HAP-1 (cell line): ENCODE measurements at regions not wholly inside any gene's neighbourhood (a gene's known extent, or its start where the extent isn't known, plus 50 kb on each side); places are given as distances from the start of the nearest gene placed in this dataset.

ENCODE experiments used
- DNase-seq, 2 experiments: peaks; one replicate each; pipeline ENCODE4 v3.0.0-alpha.2; 2016 to 2020; ENCODE audit warnings: low spot score in 2 of 2
- H3K27me3 ChIP-seq: fragments of 250-450 bp; sonication (Bioruptor Pico); 2 replicates; pipeline ENCODE4 v1.5.1; 2020; ENCODE audit warnings: low read depth, mild to moderate bottlenecking, moderate library complexity
- H3K36me3 ChIP-seq: fragments of 250-450 bp; sonication (Bioruptor Pico); replicated peaks from 2 replicates; pipeline ENCODE4 v1.5.1; 2020; ENCODE audit warnings: mild to moderate bottlenecking
- H3K4me1 ChIP-seq: fragments of 250-450 bp; sonication (Bioruptor Pico); 2 replicates; pipeline ENCODE4 v1.5.1; 2020; ENCODE audit warnings: mild to moderate bottlenecking
- H3K4me3 ChIP-seq: fragments of 250-450 bp; sonication (Bioruptor Pico); 2 replicates; pipeline ENCODE4 v1.5.1; 2020; ENCODE audit warnings: mild to moderate bottlenecking, moderate library complexity
- H3K9me3 ChIP-seq: fragments of 250-450 bp; sonication (Bioruptor Pico); 2 replicates; pipeline ENCODE4 v1.5.1; 2020; ENCODE audit warnings: mild to moderate bottlenecking, moderate library complexity
- in situ Hi-C: fragments of 300-500 bp; cut with MboI; formaldehyde crosslinking; loops from 3 replicates; pipeline ENCODE4 v1.14.3; 2020; ENCODE audit warnings: low sequenced_read_pairs, inconsistent platforms, mixed read lengths

DNA sequence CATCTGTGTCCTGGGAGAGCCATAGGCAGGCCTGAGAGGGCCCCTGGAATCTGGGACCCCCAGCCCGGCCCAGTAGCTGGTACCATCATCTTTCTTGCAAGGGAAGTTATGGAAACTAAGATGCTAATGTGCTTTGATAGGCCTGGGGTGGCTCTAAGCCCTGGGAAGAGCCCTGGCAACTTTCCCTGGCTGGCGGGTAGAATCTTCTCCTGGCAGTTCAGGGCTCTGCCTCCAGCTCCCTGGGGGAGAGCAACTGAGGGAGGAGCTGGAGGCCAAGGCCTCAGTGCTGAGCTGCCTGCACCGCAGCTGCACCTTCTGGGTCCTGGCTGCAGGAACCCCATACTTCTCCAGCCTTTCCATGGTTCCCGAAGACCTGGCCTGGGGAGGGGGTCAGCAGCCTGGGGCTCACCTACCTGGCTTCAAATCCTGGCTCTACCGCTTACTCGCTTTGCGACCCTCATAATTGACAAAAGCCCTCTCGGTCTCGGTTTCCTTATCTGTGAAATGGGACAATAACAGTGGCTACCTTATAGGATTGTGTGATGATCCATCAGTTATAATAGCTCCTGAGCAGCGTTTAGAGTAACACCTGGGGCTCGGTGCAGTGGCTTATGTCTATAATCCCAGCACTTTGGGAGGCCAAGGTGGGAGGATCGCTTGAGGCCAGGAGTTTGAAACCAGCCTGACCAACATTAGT is 333.7 kb downstream of the SEC14L1 start:
- in situ Hi-C loops, result no loop called here
- Histone ChIP-seq H3K36me3 (no peaks in the 10 kb centered on the region), H3K4me3 (no peak overlapping the region), H3K27me3 (no peaks in the 10 kb centered on the region), H3K4me1 (peaks cover 26% of the 10 kb centered on the region), H3K9me3 (no peaks in the 10 kb centered on the region)
- no peak for DNase-seq

DNA sequence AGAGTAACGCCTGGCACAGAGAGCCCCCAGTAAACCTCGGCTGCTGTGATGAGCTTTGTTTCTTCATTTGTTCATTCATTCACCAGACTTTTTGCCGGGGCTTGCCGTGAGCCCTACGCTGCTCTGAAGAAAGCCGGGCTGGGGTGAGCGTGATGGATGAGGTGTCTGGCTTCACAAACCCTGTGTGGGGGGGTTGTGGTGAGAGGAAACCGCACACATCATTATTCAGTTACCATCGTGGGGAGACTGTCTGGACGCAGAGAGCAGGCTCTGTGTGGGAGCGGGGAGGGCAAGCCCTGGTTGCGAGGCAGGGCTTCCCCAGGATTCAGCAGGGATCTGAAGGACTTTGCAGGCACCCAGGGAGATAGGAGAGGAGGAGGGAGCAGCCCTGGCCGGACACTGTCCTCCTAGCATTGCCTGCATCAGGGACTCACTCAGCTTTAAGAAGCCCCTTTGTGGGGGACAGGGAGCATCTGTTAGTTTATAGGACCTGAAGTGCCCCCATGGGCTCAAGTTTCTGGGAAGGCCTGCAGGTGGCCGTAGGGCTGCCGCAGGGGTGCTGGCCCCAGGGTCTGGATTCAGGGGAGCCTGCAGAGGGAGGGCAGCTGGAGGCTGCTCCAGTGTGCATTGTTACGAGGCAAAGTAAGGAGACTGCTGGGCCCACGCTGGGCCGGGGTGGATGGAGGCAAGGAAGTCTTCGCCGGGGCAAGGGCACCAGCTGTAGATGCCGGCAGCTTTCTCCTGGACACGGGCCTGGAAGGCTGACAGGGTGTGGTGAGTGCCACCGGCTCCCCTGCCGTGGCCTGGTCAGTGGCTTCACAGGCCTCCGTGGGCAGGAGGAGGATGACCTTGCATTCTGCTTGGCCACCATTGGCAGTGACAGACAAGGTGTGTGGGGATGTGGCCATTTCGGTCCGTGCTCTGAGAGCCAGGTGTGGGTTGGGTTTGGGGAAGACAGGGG is 334.5 kb downstream of the SEC14L1 start:
- H3K9me3 ChIP-seq, result no peaks in the 10 kb centered on the region
- no peaks in the 10 kb centered on the region for H3K27me3 ChIP-seq
- H3K4me3 ChIP-seq, result no peak overlapping the region
- DNase-seq, result no peak
- peaks cover 26% of the 10 kb centered on the region for H3K4me1 ChIP-seq
- in situ Hi-C loops, result no loop called here
- no peaks in the 10 kb centered on the region for H3K36me3 ChIP-seq

DNA sequence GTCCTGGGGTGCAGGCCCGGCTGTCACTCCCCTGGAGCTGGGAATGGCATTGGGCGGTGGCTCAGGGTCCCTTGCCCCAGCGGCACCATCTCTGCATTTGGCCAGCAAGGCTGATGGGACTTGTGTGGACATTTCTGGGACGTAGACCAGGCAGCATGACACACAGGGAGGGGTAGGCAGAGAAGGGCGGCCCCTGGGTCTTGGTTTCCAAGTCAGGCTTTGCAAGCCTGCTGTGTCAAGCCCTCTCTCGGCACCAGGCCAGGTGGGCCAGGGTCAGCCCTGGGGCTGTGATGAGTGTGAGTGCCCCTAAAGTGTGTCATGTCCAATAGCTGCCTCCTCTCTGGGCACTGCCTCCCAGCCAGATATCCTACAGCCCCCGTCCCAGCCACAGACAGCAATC is 335.2 kb downstream of the SEC14L1 start:
- peaks cover 21% of the 10 kb centered on the region for H3K4me1 ChIP-seq

DNA sequence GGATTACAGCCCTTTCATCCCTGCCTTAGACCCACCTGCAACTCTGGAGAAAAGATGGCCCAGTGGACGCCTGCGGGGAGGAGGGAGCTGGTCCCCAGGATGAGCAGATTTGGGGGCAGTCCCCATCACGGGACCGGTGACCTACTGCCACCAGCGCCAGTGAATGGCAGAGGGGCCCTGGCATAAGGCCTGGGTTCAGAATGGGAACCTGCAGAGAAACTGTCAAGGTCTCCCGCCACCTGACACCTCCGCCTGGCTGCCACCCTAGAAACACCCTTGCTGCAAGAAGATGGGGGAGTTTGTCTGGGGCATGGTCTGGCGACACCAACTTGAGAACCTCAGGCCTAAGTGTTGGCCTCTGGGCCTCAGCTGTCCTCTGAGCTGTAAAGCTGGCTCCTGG is 335.7 kb downstream of the SEC14L1 start:
- Histone ChIP-seq H3K27me3 (no peaks in the 10 kb centered on the region), H3K4me3 (no peak overlapping the region), H3K36me3 (no peaks in the 10 kb centered on the region), H3K4me1 (peaks cover 16% of the 10 kb centered on the region), H3K9me3 (no peaks in the 10 kb centered on the region)
- in situ Hi-C loops, result no loop called here
- no peak for DNase-seq

More for the DNA sequence above, 335.2 kb downstream of the SEC14L1 start:
- Histone ChIP-seq H3K27me3 (no peaks in the 10 kb centered on the region), H3K9me3 (no peaks in the 10 kb centered on the region), H3K36me3 (no peaks in the 10 kb centered on the region), H3K4me3 (no peak overlapping the region)
- in situ Hi-C loops, result no loop called here
- no peak for DNase-seq

DNA sequence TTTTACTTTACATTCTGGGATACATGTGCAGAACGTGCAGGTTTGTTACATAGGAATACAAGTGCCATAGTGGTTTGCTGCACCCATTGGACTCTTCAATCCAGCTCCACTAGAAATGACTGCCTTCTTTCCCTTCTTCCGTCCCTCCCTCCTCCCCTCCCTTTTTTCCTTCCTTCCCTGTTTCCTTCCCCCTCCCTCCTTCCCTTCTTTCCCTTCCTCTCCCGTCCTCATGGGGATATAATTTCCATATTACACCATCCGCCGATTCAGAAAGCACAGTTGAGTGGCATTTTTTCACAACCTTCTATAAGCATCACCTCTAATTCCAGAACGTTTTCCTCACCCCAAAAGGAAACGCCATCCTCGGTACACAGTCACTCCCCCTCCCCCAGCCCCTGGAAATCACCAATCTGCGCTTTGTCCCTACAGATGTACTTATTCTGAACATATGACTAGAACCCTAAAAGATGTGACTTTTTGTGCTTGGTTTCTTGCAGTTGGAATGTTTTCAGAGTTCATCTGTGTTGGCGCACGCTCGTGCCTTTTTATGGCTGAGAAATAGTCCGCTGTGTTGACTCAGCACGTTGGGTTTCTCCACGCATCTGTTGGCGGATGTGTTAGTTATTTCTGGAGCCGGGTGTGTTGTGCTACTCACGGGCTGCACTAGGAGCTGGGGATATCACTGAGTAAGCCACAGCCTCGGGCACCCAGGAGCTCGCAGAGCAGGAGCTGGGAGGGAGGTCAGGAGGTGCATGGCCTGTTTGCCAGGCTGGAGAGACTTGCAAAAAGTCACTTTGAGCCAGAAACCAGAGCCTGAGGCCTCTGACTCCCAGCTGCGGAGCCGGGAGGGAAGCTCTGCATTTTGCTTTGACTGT is 336.4 kb downstream of the SEC14L1 start:
- Histone ChIP-seq H3K4me1 (peaks cover 9% of the 10 kb centered on the region), H3K27me3 (no peaks in the 10 kb centered on the region), H3K36me3 (peaks cover 2% of the 10 kb centered on the region), H3K9me3 (no peaks in the 10 kb centered on the region), H3K4me3 (no peak overlapping the region)
- in situ Hi-C loops, result no loop called here
- DNase-seq, result no peak

DNA sequence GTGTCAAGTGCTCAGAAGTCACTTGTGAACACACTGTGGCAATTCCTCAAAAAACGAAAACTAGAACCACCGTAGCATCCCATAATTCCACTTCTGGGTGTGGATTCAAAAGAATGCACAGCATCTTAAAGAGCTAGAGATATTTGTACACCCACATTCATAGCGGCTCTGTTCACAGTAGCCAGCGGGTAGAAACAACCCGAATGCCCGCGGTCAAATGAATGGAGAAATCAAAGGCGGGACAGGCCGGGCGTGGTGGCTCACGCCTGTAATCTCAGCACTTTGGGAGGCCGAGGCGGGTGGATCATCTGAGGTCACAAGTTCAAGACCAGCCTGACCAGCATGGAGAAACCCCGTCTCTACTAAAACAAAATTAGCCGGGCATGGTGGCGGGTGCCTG is 337.5 kb downstream of the SEC14L1 start:
- no peaks in the 10 kb centered on the region for H3K9me3 ChIP-seq
- DNase-seq, result no peak
- in situ Hi-C loops, result no loop called here
- peaks cover 13% of the 10 kb centered on the region for H3K36me3 ChIP-seq
- H3K4me3 ChIP-seq, result no peak overlapping the region
- no peaks in the 10 kb centered on the region; the same call in 1 of the 2 replicates for H3K4me1 ChIP-seq
- no peaks in the 10 kb centered on the region for H3K27me3 ChIP-seq

DNA sequence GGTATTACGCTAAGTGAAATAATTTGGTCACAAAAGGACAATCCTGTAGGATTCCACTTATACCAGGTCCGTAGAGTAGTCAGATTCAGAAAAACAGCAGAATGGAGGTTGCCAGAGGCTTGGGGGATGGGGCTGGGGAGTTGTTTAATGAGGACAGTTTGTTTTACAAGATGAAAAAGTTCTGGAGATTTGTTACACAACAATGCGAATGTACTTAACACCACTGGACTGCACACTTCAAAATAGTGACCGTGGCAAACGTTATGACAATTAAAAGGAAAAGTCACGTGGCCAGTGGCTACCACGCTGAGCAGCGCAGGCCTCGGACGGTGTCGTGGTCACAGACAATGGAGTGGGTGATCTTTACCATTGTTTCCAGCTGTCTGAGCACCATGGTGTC is 338.1 kb downstream of the SEC14L1 start:
- peaks cover 14% of the 10 kb centered on the region for H3K36me3 ChIP-seq
- no peaks in the 10 kb centered on the region; the same call in 1 of the 2 replicates for H3K4me1 ChIP-seq
- DNase-seq, result no peak
- no peaks in the 10 kb centered on the region for H3K27me3 ChIP-seq
- no peak overlapping the region for H3K4me3 ChIP-seq
- in situ Hi-C loops, result no loop called here
- H3K9me3 ChIP-seq, result no peaks in the 10 kb centered on the region

DNA sequence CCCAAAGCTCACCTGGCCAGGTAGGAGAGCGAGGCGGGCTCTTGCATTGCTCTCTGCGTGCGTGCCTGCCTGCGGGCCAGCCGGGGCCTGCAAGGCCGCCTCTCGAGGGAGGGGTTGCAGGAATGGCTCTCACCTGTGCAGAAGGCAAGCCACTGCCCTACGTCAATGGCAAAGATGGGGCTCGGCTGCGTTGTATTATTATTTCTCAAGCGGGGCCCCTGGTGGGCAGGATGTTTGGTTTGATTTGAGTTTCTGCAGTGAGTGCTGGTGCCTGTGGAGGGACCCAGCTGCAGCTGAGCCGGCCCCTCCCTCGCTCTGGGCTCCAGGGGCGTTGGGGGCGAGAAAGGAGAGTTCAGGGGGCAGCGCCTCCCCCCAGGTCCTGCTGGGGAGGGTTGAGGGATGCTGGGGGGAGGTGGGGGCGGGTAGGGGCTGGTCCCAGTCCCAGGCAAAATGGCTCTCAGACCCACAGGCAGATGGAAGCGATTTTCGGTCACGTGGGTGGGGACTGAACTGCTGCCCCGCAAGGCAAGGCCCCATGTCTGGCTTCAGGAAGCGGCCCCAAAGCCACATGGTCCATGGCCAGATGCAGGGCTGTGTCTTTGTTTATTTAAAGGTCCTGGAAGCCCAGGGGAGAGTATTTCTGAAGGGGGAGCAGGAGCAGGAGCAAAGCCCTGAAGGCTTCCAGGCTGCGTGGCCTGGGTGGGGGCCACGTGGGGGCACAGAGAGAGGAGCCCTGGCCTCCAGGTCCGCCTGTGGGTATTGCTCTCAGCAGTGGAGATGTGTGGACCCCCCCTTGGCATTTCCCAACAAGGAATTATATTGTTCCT is 338.8 kb downstream of the SEC14L1 start:
- Histone ChIP-seq H3K9me3 (no peaks in the 10 kb centered on the region), H3K36me3 (peaks cover 14% of the 10 kb centered on the region), H3K4me3 (no peak overlapping the region), H3K4me1 (no peaks in the 10 kb centered on the region; the same call in 1 of the 2 replicates), H3K27me3 (no peaks in the 10 kb centered on the region)
- no peak for DNase-seq
- in situ Hi-C loops, result no loop called here

DNA sequence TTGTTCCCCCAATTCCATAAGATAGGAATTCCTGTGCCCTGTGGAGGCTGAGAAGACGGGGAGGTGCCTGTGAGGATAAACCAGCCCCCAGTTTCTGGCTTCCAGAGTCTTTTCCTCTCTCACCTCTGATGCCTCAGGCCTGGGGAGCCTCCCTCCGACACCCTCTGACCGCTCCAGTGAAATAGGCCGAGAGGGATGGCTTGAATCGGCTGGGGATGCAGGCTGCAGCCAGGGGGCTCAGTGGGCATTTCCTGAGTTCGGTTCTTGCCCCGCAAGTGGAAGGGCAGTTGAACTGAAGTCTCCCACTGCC is 339.4 kb downstream of the SEC14L1 start:
- Histone ChIP-seq H3K4me3 (no peak overlapping the region), H3K9me3 (no peaks in the 10 kb centered on the region), H3K4me1 (no peaks in the 10 kb centered on the region; the same call in 1 of the 2 replicates), H3K27me3 (no peaks in the 10 kb centered on the region), H3K36me3 (peaks cover 14% of the 10 kb centered on the region)
- DNase-seq, result no peak
- in situ Hi-C loops, result no loop called here

DNA sequence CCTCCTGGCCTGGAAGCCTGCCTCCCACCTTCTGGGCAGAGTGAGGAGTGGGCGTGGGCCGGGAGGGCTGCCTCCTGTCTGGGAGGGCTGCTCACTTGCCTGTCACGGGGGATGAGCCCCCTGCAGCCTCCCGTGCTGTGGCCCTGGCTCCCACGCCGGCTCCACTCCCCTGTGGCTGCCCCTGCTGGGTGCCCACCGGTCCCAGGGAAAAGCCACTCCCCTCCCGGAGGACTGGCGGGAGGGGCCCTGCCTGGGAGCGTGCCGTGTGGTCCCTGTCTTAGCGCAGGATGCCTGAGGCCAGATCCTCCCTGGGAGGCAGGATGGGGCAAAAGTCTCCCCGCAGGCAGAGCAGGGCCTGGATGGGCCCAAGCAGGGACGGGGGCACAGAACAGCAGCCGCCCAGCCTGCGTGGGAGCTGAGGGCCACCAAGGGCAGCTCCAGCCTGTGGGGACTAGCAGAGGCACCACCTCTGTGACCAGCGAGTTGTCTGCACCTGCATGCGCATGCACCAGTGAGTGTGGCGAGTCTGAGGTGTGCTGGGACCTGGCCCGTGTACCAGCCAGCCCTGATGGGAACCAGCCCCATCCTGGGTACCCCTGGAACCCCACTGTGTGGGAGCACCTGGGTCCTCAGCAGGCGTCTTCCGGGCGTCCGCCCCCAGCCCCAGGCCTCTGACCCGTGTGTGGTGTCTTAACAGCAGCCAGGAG is 339.9 kb downstream of the SEC14L1 start:
- in situ Hi-C loops, result no loop called here
- Histone ChIP-seq H3K36me3 (peaks cover 14% of the 10 kb centered on the region), H3K4me1 (no peaks in the 10 kb centered on the region; the same call in 1 of the 2 replicates)

DNA sequence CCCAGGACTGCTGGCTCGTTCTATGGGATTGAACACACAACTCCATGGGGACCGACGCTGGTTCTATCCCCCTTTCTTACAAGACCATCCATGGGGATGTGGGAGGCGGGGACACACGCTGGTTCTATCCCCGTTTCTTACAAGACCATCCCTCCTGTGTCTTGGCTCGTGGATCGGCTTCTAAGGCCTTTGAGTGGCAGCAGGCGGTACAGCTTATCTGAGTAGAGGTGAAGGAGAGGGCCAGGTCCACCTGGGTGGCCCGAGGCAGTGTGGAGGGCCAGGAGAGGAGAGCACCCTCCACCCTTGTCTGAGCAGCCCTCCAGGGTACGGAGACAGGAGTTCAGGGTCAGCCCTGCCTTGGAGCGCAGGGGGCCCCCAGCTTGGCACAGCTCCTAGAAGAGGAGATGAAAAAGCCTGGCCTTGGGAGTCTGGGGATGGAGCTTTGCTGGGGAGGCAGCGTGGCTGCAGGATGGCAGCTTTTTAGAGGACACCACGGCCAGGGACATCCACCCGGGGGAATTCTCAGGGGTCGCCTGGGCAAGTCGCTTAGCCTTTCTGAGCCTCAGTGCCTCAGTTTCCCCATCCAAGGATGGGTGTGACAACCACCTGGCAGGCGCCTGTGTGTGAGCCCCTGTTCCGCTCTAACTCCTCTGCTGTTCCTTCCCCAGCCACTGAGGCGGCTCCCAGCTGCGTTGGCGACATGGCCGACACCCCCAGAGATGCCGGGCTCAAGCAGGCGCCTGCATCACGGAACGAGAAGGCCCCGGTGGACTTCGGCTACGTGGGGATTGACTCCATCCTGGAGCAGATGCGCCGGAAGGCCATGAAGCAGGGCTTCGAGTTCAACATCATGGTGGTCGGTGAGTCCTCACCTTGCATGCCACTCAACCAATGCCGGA is 341.0 kb downstream of the SEC14L1 start:
- no peaks in the 10 kb centered on the region for H3K27me3 ChIP-seq
- in situ Hi-C loops, result no loop called here
- no peak overlapping the region for H3K4me3 ChIP-seq
- no peaks in the 10 kb centered on the region for H3K9me3 ChIP-seq
- H3K4me1 ChIP-seq, result no peaks in the 10 kb centered on the region; the same call in 1 of the 2 replicates
- no peak for DNase-seq
- peaks cover 14% of the 10 kb centered on the region for H3K36me3 ChIP-seq

More for the DNA sequence above, 339.9 kb downstream of the SEC14L1 start:
- DNase-seq, result no peak
- H3K9me3 ChIP-seq, result no peaks in the 10 kb centered on the region
- H3K4me3 ChIP-seq, result no peak overlapping the region
- no peaks in the 10 kb centered on the region for H3K27me3 ChIP-seq
